ENCODE measurements at regions not wholly inside any gene's neighbourhood (a gene's known extent, or its start where the extent isn't known, plus 50 kb on each side); places are given as distances from the start of the nearest gene placed in this dataset.
A peak's percentile ranks its signal among the peaks of the same experiment; 100 is the strongest.
"Not testable (repeated sequence)": the region's sequence is repeated elsewhere in the genome, so short reads cannot be mapped to it uniquely, and the experiment has no call there.

- FAIRE-seq (no peak), DNase-seq (ENCODE audit: low spot score) (no peak)
Measured at GRCh38 chr1:232421143-232421796, 208.7 kb downstream of the SIPA1L2 start.

- DNase-seq (ENCODE audit: low spot score) (no peak), FAIRE-seq (no peak)
Measured at GRCh38 chr1:232417636-232418248, 212.2 kb downstream of the SIPA1L2 start.

GRCh38 chr1:232416026-232416568, 213.8 kb downstream of the SIPA1L2 start:
- FAIRE-seq (no peak), DNase-seq (ENCODE audit: low spot score) (no peak)

- peak; percentile 13 for DNase-seq (ENCODE audit: low spot score)
- FAIRE-seq, result not testable (repeated sequence)
Measured at GRCh38 chr1:232415481-232415880, 214.5 kb downstream of the SIPA1L2 start.

- DNase-seq (ENCODE audit: low spot score) (no peak), FAIRE-seq (no peak)
Measured at GRCh38 chr1:232414100-232414499, 215.8 kb downstream of the SIPA1L2 start.

GRCh38 chr1:232413674-232414073, 216.3 kb downstream of the SIPA1L2 start:
- FAIRE-seq (no peak), DNase-seq (ENCODE audit: low spot score) (no peak)

- FAIRE-seq, result no peak
- DNase-seq (ENCODE audit: low spot score), result no peak
Measured at GRCh38 chr1:232409584-232409983, 220.3 kb downstream of the SIPA1L2 start.

- DNase-seq (ENCODE audit: low spot score) (no peak), FAIRE-seq (no peak)
Measured at GRCh38 chr1:232407120-232407519, 222.8 kb downstream of the SIPA1L2 start.

GRCh38 chr1:232405781-232406180, 224.2 kb downstream of the SIPA1L2 start:
- DNase-seq (ENCODE audit: low spot score) (no peak), FAIRE-seq (no peak)

- DNase-seq (ENCODE audit: low spot score) (no peak), FAIRE-seq (peak; percentile 17)
Measured at GRCh38 chr1:232404981-232405731, 224.8 kb downstream of the SIPA1L2 start.

GRCh38 chr1:232404227-232404626, 225.7 kb downstream of the SIPA1L2 start:
- DNase-seq (ENCODE audit: low spot score) (no peak), FAIRE-seq (no peak)

GRCh38 chr1:232403017-232403714, 226.8 kb downstream of the SIPA1L2 start:
- FAIRE-seq (no peak), DNase-seq (ENCODE audit: low spot score) (no peak)

- DNase-seq (ENCODE audit: low spot score), result no peak
- FAIRE-seq, result no peak
Measured at GRCh38 chr1:232398823-232399222, 231.1 kb downstream of the SIPA1L2 start.

GRCh38 chr1:232393444-232394146, 236.3 kb downstream of the SIPA1L2 start:
- DNase-seq (ENCODE audit: low spot score), result no peak
- FAIRE-seq, result no peak

- DNase-seq (ENCODE audit: low spot score), result peak; percentile 47
- FAIRE-seq, result no peak
Measured at GRCh38 chr1:232393010-232393409, 236.9 kb downstream of the SIPA1L2 start.

- DNase-seq (ENCODE audit: low spot score), result no peak
- no peak for FAIRE-seq
Measured at GRCh38 chr1:232390590-232390989, 239.3 kb downstream of the SIPA1L2 start.

GRCh38 chr1:232389744-232390143, 240.2 kb downstream of the SIPA1L2 start:
- FAIRE-seq, result no peak
- DNase-seq (ENCODE audit: low spot score), result no peak

GRCh38 chr1:232388363-232388762, 241.6 kb downstream of the SIPA1L2 start:
- no peak for DNase-seq (ENCODE audit: low spot score)
- FAIRE-seq, result no peak

- no peak for DNase-seq (ENCODE audit: low spot score)
- no peak for FAIRE-seq
Measured at GRCh38 chr1:232386721-232387510, 243.0 kb downstream of the SIPA1L2 start.

- FAIRE-seq (no peak), DNase-seq (ENCODE audit: low spot score) (no peak)
Measured at GRCh38 chr1:232386294-232386693, 243.6 kb downstream of the SIPA1L2 start.

Measured in urothelium cell line (cell line).